ENCODE measurements at regions not wholly inside any gene's neighbourhood (a gene's known extent, or its start where the extent isn't known, plus 50 kb on each side); places are given as distances from the start of the nearest gene placed in this dataset.
A peak's percentile ranks its signal among the peaks of the same experiment; 100 is the strongest.
"Not testable (repeated sequence)": the region's sequence is repeated elsewhere in the genome, so short reads cannot be mapped to it uniquely, and the experiment has no call there.

DNA sequence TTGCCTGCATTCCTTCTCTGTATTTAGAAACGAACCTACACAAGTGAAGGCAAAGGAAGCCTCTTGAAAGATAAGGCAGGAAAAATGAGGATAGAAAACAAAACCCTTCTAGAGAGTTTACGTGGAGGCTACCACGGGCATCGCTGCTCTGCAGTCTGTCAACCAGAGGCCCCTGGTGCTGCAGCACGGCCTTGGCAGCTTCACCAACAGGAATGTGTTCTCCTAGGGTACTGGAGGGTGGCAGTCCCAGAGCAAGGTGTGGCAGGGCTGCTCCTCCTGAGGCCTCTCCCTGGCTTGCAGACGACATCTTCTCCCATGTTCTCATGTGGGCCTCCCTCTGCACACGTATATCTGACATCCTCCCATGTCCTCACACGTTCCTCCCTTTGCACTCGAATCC, 57.6 kb upstream of the SAMD11 start:
- no peak for DNase-seq
- no peaks in the 10 kb centered on the region for H3K36me3 Mint-ChIP-seq (ENCODE audit: low read depth)
- H3K27ac Mint-ChIP-seq, result no peak overlapping the region
- H3K4me3 Mint-ChIP-seq, result no peak overlapping the region
- no peak for TF ChIP-seq CTCF (IDR thresholded peaks at IDR 0.05)
- no peaks in the 10 kb centered on the region for H3K4me1 Mint-ChIP-seq
- no peaks in the 10 kb centered on the region for H3K9me3 Mint-ChIP-seq
- H3K27me3 Mint-ChIP-seq (ENCODE audit: low read depth, poor library complexity), result peaks cover 89% of the 10 kb centered on the region

DNA sequence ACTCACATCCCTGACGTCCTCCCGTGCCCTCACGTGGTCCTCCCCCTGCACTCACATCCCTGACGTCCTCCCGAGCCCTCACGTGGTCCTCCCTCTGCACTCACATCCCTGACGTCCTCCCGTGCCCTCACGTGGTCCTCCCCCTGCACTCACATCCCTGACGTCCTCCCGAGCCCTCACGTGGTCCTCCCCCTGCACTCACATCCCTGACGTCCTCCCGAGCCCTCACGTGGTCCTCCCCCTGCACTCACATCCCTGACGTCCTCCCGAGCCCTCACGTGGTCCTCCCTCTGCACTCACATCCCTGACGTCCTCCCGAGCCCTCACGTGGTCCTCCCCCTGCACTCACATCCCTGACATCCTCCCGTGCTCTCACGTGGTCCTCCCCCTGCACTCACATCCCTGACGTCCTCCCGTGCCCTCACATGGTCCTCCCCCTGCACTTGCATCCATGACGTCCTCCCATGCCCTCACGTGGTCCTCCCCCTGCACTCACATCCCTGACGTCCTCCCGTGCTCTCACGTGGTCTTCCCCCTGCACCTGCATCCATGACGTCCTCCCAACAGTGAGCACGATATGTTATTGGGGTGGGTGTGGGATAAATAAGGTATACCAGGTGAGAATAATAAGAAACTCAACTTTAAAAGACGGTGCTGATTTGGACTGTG, 57.0 kb upstream of the SAMD11 start:
- not testable (repeated sequence) for H3K9me3 Mint-ChIP-seq; H3K4me3 Mint-ChIP-seq; DNase-seq; H3K27ac Mint-ChIP-seq; H3K36me3 Mint-ChIP-seq (ENCODE audit: low read depth); H3K4me1 Mint-ChIP-seq
- peaks cover 92% of the 10 kb centered on the region for H3K27me3 Mint-ChIP-seq (ENCODE audit: low read depth, poor library complexity)

DNA sequence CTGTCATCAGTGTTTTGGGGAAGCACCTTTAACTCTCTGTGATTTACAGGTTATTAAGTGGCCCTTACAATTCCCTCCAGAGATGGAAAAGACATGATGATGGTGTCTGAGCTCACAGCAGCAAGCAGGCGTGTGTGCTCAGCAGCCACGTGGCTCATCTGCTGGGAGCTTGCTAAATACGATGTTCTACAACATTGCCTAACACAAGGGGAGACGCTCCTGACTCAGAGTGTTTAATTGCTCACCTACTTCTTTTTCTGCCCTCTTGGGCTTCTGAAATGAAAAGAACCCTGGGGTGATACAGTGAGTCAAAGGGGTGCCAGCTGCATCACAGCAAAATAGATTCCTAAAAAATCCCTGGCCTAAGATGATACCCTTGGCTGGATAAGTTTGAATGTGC, 56.2 kb upstream of the SAMD11 start:
- not testable (repeated sequence) for H3K9me3 Mint-ChIP-seq; H3K4me3 Mint-ChIP-seq; H3K4me1 Mint-ChIP-seq; H3K27ac Mint-ChIP-seq; H3K36me3 Mint-ChIP-seq (ENCODE audit: low read depth); DNase-seq
- H3K27me3 Mint-ChIP-seq (ENCODE audit: low read depth, poor library complexity), result peaks cover 92% of the 10 kb centered on the region

DNA sequence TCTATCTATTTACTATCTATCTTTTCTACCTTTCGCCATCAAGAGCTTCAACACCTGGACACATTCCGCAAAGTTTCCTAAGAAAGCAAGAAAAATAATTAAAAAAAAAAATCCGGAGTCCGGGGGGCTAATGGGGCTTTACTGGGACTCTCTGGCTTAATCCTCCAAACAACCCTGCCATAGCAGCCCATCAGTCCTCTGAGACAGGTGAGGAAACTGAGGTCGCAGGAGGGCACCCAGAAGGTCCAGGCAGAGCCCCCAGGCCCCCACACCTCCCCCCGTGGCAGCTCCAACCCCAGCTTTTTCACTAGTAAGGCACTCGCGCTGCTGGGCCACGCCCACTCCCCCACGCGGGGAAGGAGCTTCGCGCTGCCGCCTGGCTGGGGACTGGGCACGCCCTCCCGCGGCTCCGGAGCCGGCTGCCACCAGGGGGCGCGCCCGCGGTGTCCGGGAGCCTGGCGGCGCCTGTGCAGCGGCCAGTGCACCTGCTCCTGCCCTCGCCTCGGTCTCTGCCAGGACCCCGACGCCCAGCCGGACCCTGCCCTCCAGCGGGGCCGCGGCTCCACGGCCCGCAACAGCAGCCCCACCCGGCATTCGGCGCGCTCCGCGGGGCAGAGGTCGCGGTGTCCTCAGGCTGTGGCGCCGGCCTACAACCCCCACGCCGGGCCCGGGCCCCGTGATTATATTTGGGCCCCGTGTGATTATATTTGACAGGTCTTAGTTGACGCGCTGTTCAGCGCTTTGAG, 54.1 kb upstream of the SAMD11 start:
- Mint-ChIP-seq H3K36me3 (ENCODE audit: low read depth) (no peaks in the 10 kb centered on the region), H3K4me3 (no peak overlapping the region), H3K9me3 (peaks cover 3% of the 10 kb centered on the region), H3K27me3 (ENCODE audit: low read depth, poor library complexity) (peaks cover 95% of the 10 kb centered on the region), H3K27ac (no peak overlapping the region), H3K4me1 (no peaks in the 10 kb centered on the region)
- TF ChIP-seq CTCF (IDR thresholded peaks at IDR 0.05), result peak; percentile 67
- DNase-seq, result peak; percentile 87
